Esophagus squamous epithelium (tissue), 5 donors: ENCODE measurements at regions not wholly inside any gene's neighbourhood (a gene's known extent, or its start where the extent isn't known, plus 50 kb on each side); places are given as distances from the start of the nearest gene placed in this dataset.

Source experiments
- DNase-seq: peaks from one replicate; lab custom pipeline; 2025; lab: John Stamatoyannopoulos, UW
- H3K27ac ChIP-seq, 4 donors: fragments of 200-600 bp; sonication (generic); one replicate each; pipeline ENCODE4 v1.5.1; 2016 to 2019; ENCODE audit warnings: mild to moderate bottlenecking in 1 of 4
- H3K27me3 ChIP-seq, 4 donors: fragments of 200-600 bp; sonication (generic); 1 replicate in 3 of 4; 2 replicates in 1 of 4; pipeline versions ENCODE4 v1.5.1 to v1.6.0; 2017 to 2021; ENCODE audit warnings: antibody characterized with exemption in 1 of 4
- H3K36me3 ChIP-seq, 3 donors: fragments of 200-600 bp; sonication (generic); one replicate each; pipeline ENCODE4 v1.5.1; 2016 to 2019
- H3K4me1 ChIP-seq, 3 donors: fragments of 200-600 bp; sonication (generic); one replicate each; pipeline ENCODE4 v1.5.1; 2017 to 2019
- H3K4me3 ChIP-seq, 4 donors: fragments of 200-600 bp; sonication (generic); 1 replicate in 3 of 4; 2 replicates in 1 of 4; pipeline ENCODE4 v1.5.1; 2016 to 2019; ENCODE audit warnings: mild to moderate bottlenecking in 2 of 4, moderate library complexity in 1 of 4
- H3K9me3 ChIP-seq, 3 donors: fragments of 200-600 bp; sonication (generic); one replicate each; pipeline ENCODE4 v1.5.1; 2016 to 2019
- POLR2A ChIP-seq, 4 donors: fragments of 450-650 bp; IDR thresholded peaks; one replicate each; pipeline ENCODE4 v1.6.1; 2017; ENCODE audit warnings: antibody characterized with exemption in 4 of 4, mild to moderate bottlenecking in 4 of 4, moderate library complexity in 3 of 4
- WGBS, 2 donors: methylation state at CpG; one replicate each; pipeline ENCODE4 v1.1.5; 2018; 5-methylcytosine and 5-hydroxymethylcytosine counted together
- intact Hi-C: fragments of 100-400 bp; cut with DNase I; formaldehyde crosslinking; loops from one replicate; pipeline ENCODE4 v1.15.0; 2022
- TF ChIP-seq, protein P1 (sequence below), 6 experiments: fragments of 450-650 bp in 4 of 6; fragments of 200-600 bp in 2 of 6; sonication (generic) in 2 of 6; IDR thresholded peaks; one replicate each; pipeline ENCODE4 v1.5.1; 2016 to 2019; ENCODE audit warnings: antibody characterized with exemption in 6 of 6, mild to moderate bottlenecking in 4 of 6, moderate library complexity in 4 of 6
- donor health status: DM: yes; HTN: yes; CAD: no.

DNA sequence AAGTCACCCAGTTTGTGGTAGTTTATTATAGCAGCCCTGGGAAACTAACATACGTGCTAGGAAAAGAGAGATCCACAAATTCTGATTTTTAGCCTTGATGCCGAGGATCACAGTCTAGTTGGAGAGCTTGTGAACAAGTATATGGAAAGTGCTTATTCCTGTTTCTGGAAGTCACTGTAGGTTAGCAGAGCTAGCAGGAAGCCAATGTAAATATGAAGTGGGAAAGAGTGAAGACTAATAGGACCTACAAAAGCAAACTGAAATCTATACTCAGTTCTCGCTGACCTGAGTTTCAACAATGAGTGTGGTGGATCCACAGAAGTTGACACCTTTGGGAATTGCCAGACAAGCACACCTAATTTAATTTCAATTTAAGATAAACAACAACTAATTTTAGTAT lies 254.9 kb downstream of the PLK2 start:
- WGBS, 2 donors, result 87 to 91% methylated on average over 3 of the region's 3 CpGs
- no peaks in the 10 kb centered on the region for H3K27me3 ChIP-seq
- peaks cover 0 to 8% (median 0%) of the 10 kb centered on the region in 3 donors for H3K4me1 ChIP-seq
- TF ChIP-seq, protein P1, sequence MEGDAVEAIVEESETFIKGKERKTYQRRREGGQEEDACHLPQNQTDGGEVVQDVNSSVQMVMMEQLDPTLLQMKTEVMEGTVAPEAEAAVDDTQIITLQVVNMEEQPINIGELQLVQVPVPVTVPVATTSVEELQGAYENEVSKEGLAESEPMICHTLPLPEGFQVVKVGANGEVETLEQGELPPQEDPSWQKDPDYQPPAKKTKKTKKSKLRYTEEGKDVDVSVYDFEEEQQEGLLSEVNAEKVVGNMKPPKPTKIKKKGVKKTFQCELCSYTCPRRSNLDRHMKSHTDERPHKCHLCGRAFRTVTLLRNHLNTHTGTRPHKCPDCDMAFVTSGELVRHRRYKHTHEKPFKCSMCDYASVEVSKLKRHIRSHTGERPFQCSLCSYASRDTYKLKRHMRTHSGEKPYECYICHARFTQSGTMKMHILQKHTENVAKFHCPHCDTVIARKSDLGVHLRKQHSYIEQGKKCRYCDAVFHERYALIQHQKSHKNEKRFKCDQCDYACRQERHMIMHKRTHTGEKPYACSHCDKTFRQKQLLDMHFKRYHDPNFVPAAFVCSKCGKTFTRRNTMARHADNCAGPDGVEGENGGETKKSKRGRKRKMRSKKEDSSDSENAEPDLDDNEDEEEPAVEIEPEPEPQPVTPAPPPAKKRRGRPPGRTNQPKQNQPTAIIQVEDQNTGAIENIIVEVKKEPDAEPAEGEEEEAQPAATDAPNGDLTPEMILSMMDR (IDR thresholded peaks at IDR 0.05), result no peak
- TF ChIP-seq POLR2A (IDR thresholded peaks at IDR 0.05), result no peak
- no peak overlapping the region for H3K4me3 ChIP-seq
- no peak for DNase-seq
- H3K36me3 ChIP-seq, result no peaks in the 10 kb centered on the region
- intact Hi-C loops, result no loop called here
- no peak overlapping the region for H3K27ac ChIP-seq
- no peaks in the 10 kb centered on the region for H3K9me3 ChIP-seq

DNA sequence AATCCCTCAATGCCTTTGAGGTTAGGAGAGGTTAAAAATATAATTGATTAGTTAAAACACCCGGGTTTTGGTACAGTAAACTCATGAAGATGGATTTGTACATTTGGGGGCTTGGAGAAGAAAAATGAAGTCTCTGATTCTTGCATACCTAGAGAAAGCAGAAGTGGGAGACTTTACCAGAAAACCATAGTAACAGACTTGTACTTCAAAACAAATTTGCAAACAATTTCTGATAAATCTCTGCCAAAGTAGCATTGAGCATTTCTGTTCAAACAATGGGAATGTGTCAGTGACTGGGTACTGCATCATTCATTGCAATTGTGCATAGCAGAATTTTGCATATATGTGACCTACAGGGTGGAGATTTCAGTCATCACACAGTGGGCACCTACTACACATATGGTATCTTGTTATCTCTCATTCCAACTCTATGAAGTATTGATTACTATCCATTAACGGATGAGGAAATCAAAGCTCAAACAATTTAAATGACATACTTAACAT lies 256.9 kb downstream of the PLK2 start:
- Histone ChIP-seq H3K9me3 (no peaks in the 10 kb centered on the region), H3K4me3 (no peak overlapping the region), H3K27ac (no peak overlapping the region), H3K27me3 (no peaks in the 10 kb centered on the region), H3K4me1 (peaks cover 0 to 8% (median 0%) of the 10 kb centered on the region in 3 donors), H3K36me3 (no peaks in the 10 kb centered on the region)
- TF ChIP-seq POLR2A (IDR thresholded peaks at IDR 0.05), result no peak
- TF ChIP-seq, protein P1 (IDR thresholded peaks at IDR 0.05), result no peak
- intact Hi-C loops, result no loop called here
- no peak for DNase-seq
- 75 to 79% methylated on average over 2 of the region's 2 CpGs for WGBS, 2 donors

DNA sequence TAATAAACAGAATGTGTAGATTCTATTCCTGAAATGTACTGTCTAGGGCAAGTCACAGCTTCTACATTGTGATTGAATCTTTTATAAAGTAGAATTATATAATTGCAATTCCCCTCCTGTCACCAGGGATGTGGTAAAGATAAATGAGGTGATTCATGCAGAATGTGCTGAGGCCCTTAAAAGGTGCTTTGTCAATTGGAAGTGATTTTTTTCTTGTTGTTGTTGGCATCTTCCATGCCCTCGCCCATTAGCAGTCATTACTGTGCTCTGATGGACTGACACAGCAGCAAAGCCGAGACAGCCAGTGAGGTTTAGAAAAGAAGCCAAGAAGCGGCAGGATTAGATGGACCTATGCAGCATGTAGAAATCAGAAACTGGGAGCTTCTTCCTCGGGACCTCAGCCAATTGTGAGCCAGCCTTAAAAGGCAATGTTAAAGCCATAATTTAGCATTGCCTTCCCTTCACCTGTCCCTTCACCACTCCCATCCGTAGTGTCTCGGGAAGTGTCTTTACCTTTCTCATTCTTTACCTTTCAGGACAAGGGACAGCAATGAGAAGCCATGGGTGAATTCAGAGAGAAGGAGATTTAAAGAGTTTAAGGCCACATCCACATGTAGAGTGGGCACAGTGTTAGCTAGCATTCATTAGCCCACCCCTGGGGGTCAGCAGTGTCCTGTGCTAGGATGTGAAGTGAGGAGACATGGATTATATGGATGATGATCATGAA lies 257.8 kb downstream of the PLK2 start:
- intact Hi-C loops, result no loop called here
- no peaks in the 10 kb centered on the region for H3K36me3 ChIP-seq
- H3K4me3 ChIP-seq, result no peak overlapping the region
- peaks cover 0 to 8% (median 0%) of the 10 kb centered on the region in 3 donors for H3K4me1 ChIP-seq
- no peak for TF ChIP-seq POLR2A (IDR thresholded peaks at IDR 0.05)
- TF ChIP-seq, protein P1 (IDR thresholded peaks at IDR 0.05), result no peak
- DNase-seq, result no peak
- WGBS, 2 donors, result 26 to 44% methylated on average over 6 of the region's 6 CpGs
- no peaks in the 10 kb centered on the region for H3K9me3 ChIP-seq
- H3K27me3 ChIP-seq, result no peaks in the 10 kb centered on the region
- H3K27ac ChIP-seq, result no peak overlapping the region

DNA sequence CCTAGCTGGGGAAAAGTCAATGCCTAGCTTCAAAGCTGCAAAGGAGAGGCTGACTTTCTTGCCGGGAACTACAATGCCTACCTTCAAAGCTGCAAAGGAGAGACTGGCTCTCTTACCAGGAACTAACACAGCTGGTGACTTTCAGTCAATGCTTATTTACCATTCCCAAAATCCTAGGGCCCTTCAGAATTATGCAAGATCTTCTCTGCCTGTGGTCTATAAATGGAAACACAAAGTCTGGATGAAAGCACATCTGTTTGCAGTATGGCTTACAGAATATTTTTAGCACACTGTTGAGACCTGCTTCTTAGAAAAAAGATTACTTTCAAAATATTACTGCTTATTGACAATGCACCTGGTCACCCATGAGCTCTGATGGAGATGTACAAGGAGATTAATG lies 259.4 kb downstream of the PLK2 start:
- Histone ChIP-seq H3K27me3 (no peaks in the 10 kb centered on the region), H3K4me3 (no peak overlapping the region), H3K36me3 (no peaks in the 10 kb centered on the region), H3K27ac (no peak overlapping the region), H3K4me1 (peaks cover 0 to 8% (median 0%) of the 10 kb centered on the region in 3 donors), H3K9me3 (no peaks in the 10 kb centered on the region)
- 67 to 92% methylated on average over 1 of the region's 1 CpG for WGBS, 2 donors
- intact Hi-C loops, result no loop called here
- TF ChIP-seq POLR2A (IDR thresholded peaks at IDR 0.05), result no peak
- TF ChIP-seq, protein P1 (IDR thresholded peaks at IDR 0.05), result no peak
- DNase-seq, result no peak

DNA sequence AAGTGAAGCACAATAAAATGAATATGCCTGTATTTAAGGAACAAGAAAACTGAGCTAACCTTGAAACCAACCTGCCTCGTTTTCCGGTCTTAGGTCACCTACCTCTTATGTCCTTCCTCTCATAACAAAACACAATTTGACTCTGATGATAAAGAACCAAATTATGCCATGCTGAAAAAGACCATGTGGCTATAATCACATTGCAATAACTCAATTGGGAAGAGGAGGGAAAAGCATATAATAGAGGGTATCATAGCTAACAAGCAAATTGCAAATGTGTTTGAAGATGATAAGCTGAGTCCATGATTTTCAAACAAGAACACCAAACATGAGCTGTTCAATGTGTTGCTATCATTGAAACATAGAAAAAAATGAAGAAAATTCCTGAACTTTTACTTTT lies 260.8 kb downstream of the PLK2 start:
- Histone ChIP-seq H3K27me3 (no peaks in the 10 kb centered on the region), H3K9me3 (no peaks in the 10 kb centered on the region), H3K4me3 (no peak overlapping the region), H3K27ac (no peak overlapping the region), H3K36me3 (no peaks in the 10 kb centered on the region), H3K4me1 (peaks cover 0 to 8% (median 0%) of the 10 kb centered on the region in 3 donors)
- DNase-seq, result no peak
- intact Hi-C loops, result no loop called here
- 86 to 87% methylated on average over 2 of the region's 2 CpGs for WGBS, 2 donors
- no peak for TF ChIP-seq POLR2A (IDR thresholded peaks at IDR 0.05)
- TF ChIP-seq, protein P1 (IDR thresholded peaks at IDR 0.05), result no peak
